Panc1 (cell line): ENCODE measurements at regions not wholly inside any gene's neighbourhood (a gene's known extent, or its start where the extent isn't known, plus 50 kb on each side); places are given as distances from the start of the nearest gene placed in this dataset.

ENCODE experiments used
- ATAC-seq: fragments of 200-7000 bp; cut with Tn5 transposase; 2 replicates; pipeline ENCODE4 v1.9.1; 2020; ENCODE audit warnings: mild to moderate bottlenecking, moderate library complexity
- BruUV-seq: library from RNA; stranded (reverse); fragments of 400-500 nt; replicated peaks from 2 replicates; lab custom pipeline; 2021; lab: Mats Ljungman, UMichigan
- CTCF ChIA-PET: fragments of 300-600 bp; sonication (Branson Sonifier 250); formaldehyde crosslinking; loops from one replicate; lab custom pipeline; 2022; ENCODE audit warnings: antibody characterized with exemption; lab: Charles Lee
- POLR2A ChIA-PET: fragments of 300-600 bp; sonication (Branson Sonifier 250); formaldehyde crosslinking; loops from one replicate; lab custom pipeline; 2022; ENCODE audit warnings: antibody characterized with exemption; lab: Charles Lee
- DNase-seq: peaks from one replicate; pipeline ENCODE4 v3.0.0-alpha.2; 2010; ENCODE audit warnings: low read depth, low spot score
- H3K27ac ChIP-seq: 2 replicates; pipeline ENCODE4 v1.5.1; 2011; ENCODE audit warnings: mild to moderate bottlenecking, low read length, inconsistent platforms
- H3K27me3 ChIP-seq: fragments of 200-500 bp; sonication (Bioruptor generic); 2 replicates; pipeline ENCODE4 v1.6.0; 2014; ENCODE audit warnings: low read length, inconsistent platforms; ENCODE audit not compliant: control insufficient read depth, insufficient read depth
- H3K36me3 ChIP-seq: fragments of 200-500 bp; sonication (Bioruptor generic); 2 replicates; pipeline ENCODE4 v1.5.1; 2014; ENCODE audit warnings: inconsistent platforms, mild to moderate bottlenecking, low read length, moderate library complexity; ENCODE audit not compliant: control insufficient read depth, insufficient read depth
- H3K4me1 ChIP-seq: 2 replicates; pipeline ENCODE4 v1.5.1; 2011; ENCODE audit warnings: inconsistent platforms, mild to moderate bottlenecking, low read length, moderate library complexity; ENCODE audit not compliant: control insufficient read depth, insufficient read depth
- H3K4me3 ChIP-seq, 2 experiments: 2 replicates each; pipeline ENCODE4 v1.5.1; 2011 to 2012; ENCODE audit warnings: low read depth in 2 of 2, low read length in 2 of 2, mild to moderate bottlenecking in 2 of 2, inconsistent platforms in 1 of 2, moderate library complexity in 1 of 2
- H3K9me3 ChIP-seq: fragments of 200-500 bp; sonication (Bioruptor generic); 2 replicates; pipeline ENCODE4 v1.5.1; 2014; ENCODE audit warnings: low read depth, mild to moderate bottlenecking, inconsistent platforms, low read length, moderate library complexity; ENCODE audit not compliant: control insufficient read depth, insufficient read depth
- CTCF ChIP-seq: fragments of 450-650 bp; IDR thresholded peaks from 2 replicates; pipeline ENCODE4 v1.5.1; 2017; ENCODE audit warnings: mild to moderate bottlenecking
- POLR2AphosphoS5 ChIP-seq: IDR thresholded peaks from 2 replicates; pipeline ENCODE4 v1.6.1; 2012; ENCODE audit warnings: mild to moderate bottlenecking, low read depth, low read length, moderate library complexity
- REST ChIP-seq, 2 experiments: IDR thresholded peaks; 2 replicates each; pipeline ENCODE4 v1.6.1; 2011 to 2012; ENCODE audit warnings: low read depth in 2 of 2, control low read depth in 1 of 2, low read length in 1 of 2, mild to moderate bottlenecking in 1 of 2, moderate library complexity in 1 of 2; ENCODE audit not compliant: insufficient read depth in 1 of 2
- SIN3A ChIP-seq: IDR thresholded peaks from 2 replicates; pipeline ENCODE4 v1.6.1; 2012; ENCODE audit warnings: low read depth, mild to moderate bottlenecking, low read length, moderate library complexity, borderline replicate concordance; ENCODE audit not compliant: insufficient read depth
- TCF7L2 ChIP-seq: IDR thresholded peaks from 2 replicates; pipeline ENCODE4 v1.6.1; 2011; ENCODE audit warnings: mild to moderate bottlenecking, low read depth, low read length, inconsistent platforms
- in situ Hi-C: cut with HindIII; loops from 2 replicates; pipeline ENCODE4 v1.10.0; 2016; ENCODE audit warnings: low sequenced_read_pairs, low pct_unique_long_range_greater_than_20kb
- intact Hi-C: fragments of 100-400 bp; cut with micrococcal nuclease; formaldehyde crosslinking; loops from one replicate; pipeline ENCODE4 v1.10.0; 2022; ENCODE audit not compliant: unreplicated experiment

- ATAC-seq (no peak), DNase-seq (no peak)
- H3K27me3 ChIP-seq = no peaks in the 10 kb centered on the region; the same call in 1 of the 2 replicates
- ChIA-PET CTCF (no interaction called here), POLR2A (no interaction called here)
- in situ Hi-C loops (no loop called here), intact Hi-C loops (no loop called here)
- BruUV-seq = no TSS peak
- no peaks in the 10 kb centered on the region for H3K9me3 ChIP-seq
- TF ChIP-seq REST (IDR thresholded peaks at IDR 0.05; ENCODE audit: insufficient read depth in 1 of 2, low read depth in 2 of 2, low read length in 1 of 2) (no peak), TCF7L2 (no peak), CTCF (no peak), SIN3A (no peak), POLR2AphosphoS5 (no peak)
- no peaks in the 10 kb centered on the region for H3K4me1 ChIP-seq
- H3K27ac ChIP-seq = no peak overlapping the region
- no peak overlapping the region for H3K4me3 ChIP-seq
- H3K36me3 ChIP-seq = no peaks in the 10 kb centered on the region
Measured at GRCh38 chr12:114265036-114265435, 140.9 kb downstream of the TBX5 start.

GRCh38 chr12:114263056-114263805 lies 142.7 kb downstream of the TBX5 start:
- intact Hi-C loops (no loop called here), in situ Hi-C loops (no loop called here)
- no peak for ATAC-seq
- ChIA-PET CTCF (no interaction called here), POLR2A (no interaction called here)
- BruUV-seq = no TSS peak
- no peak for DNase-seq
- TF ChIP-seq TCF7L2 (no peak), CTCF (no peak), REST (IDR thresholded peaks at IDR 0.05; ENCODE audit: insufficient read depth in 1 of 2, low read depth in 2 of 2, low read length in 1 of 2) (no peak), SIN3A (no peak), POLR2AphosphoS5 (no peak)
- no peaks in the 10 kb centered on the region for H3K4me1 ChIP-seq
- no peak overlapping the region for H3K4me3 ChIP-seq
- H3K27ac ChIP-seq = no peak overlapping the region
- H3K27me3 ChIP-seq = no peaks in the 10 kb centered on the region
- no peaks in the 10 kb centered on the region for H3K9me3 ChIP-seq
- no peaks in the 10 kb centered on the region for H3K36me3 ChIP-seq
